HG02678 (cell line): ENCODE measurements at regions not wholly inside any gene's neighbourhood (a gene's known extent, or its start where the extent isn't known, plus 50 kb on each side); places are given as distances from the start of the nearest gene placed in this dataset.
A peak's percentile ranks its signal among the peaks of the same experiment; 100 is the strongest.

Source experiments
- ATAC-seq: cut with Tn5 transposase; IDR thresholded peaks from one replicate; pipeline ENCODE4 v1.9.1; 2021; ENCODE audit warnings: mild to moderate bottlenecking, moderate library complexity; ENCODE audit not compliant: unreplicated experiment

DNA sequence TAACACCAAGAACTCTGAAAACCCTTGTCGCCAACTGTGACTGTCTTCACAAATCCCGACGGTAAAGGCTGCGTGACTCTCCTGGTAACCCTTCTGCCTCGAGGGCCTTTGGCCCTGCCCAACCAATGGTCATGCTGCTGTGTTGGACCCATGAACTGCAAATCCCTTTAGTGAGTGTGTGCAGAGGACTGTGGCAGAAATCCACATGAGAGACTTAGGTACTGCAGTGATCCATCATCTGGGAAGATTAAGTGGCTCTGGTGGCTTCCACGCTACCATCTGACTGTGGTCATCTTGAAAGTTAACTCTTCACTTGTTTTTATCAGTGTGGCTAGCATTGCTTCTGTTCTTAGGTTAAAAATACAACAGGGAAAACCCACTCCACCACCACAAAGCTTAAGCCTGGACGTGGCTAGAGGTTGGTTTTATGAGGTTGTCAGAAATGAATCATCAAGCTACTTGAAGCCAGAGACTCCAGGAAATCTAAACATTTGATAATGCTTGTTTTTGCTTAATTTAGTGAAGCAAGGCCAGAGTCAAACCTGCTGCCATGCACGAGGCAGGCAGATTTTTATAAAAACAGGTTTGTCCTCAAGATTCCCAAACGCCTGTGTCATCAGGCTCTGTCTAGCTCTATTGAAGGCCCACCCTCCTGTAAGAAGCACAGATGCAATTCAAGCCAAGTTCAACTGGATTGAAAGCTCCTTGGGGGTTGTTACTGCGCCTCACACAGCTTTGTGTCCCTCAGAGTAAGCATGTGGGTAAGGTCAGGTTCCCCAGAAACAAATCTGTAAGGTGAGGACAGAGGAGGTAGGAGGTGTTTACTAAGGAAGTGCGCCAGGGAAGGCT, 52.7 kb upstream of the ERCC6L2 start:
- ATAC-seq, result peak; percentile 91

- ATAC-seq, result no peak
Observed at GRCh38 chr9:95822015-95822414, 53.5 kb upstream of the ERCC6L2 start.

- no peak for ATAC-seq
Observed at GRCh38 chr9:95820074-95820473, 55.4 kb upstream of the ERCC6L2 start.

DNA sequence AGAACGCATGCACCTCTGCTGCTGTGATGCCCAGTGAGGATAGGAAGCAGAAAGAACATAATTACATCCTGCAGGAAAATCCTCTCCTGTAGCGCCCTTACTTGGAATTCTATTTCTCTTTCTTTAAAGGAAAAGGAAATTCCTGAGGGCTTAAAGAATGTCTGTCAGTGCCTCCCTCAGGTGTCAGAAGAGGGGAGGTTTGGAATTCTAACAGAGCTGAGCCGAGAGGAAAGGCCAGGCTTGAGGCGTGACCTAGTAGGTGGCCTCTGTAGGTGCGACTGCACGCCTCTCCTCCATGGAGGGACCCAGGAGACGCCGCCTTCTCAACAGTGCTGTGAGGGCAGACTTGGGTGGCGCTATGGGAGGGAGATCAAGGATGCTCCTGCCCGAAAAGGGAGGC, 55.9 kb upstream of the ERCC6L2 start:
- no peak for ATAC-seq

- no peak for ATAC-seq
Observed at GRCh38 chr9:95817205-95817604, 58.3 kb upstream of the ERCC6L2 start.

GRCh38 chr9:95816716-95817115, 58.8 kb upstream of the ERCC6L2 start:
- ATAC-seq, result no peak

DNA sequence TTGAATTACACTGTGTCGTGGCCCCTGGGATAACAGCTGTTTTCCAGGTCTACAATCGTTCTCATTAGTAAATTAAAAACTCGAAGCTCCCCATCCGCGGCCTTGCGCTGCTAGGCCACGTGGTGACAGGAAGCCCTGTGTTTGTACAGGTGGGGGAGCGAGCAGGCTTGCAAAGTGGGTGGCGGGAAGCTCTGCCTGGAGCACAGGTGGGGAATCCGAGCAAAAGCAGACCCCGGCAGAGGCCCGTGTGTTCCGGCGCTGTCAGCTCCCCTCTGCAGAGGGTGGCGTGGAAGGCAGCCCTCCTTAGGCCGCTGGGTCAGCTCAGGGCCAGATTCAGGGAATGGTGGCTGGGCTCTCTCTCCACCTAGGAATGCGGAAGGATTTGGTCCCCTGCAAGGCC, 59.5 kb upstream of the ERCC6L2 start:
- no peak for ATAC-seq

DNA sequence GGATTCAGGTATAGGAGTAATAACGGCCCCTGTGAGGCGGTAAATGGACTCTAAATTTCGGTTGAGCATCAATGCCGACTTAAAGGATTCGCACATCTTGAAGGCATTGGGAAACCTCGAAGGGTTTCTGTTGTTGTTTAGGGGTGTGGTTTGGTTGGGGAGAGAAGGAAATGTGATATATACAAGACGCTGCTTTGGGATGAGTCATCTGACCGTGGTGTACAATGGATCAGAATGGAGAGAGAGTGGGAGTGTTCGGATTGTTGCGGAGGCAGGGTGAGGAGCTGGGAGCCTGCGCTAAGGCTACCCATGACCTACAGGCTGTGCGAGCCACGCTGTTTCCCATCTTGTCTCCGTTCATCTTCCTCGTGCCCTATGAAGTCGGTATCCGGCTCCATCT, 60.4 kb upstream of the ERCC6L2 start:
- no peak for ATAC-seq

GRCh38 chr9:95813923-95814322, 61.6 kb upstream of the ERCC6L2 start:
- ATAC-seq, result no peak

- ATAC-seq, result no peak
Observed at GRCh38 chr9:95810814-95811213, 64.7 kb upstream of the ERCC6L2 start.

- no peak for ATAC-seq
Observed at GRCh38 chr9:95810133-95810532, 65.4 kb upstream of the ERCC6L2 start.

- no peak for ATAC-seq
Observed at GRCh38 chr9:95809686-95810085, 65.8 kb upstream of the ERCC6L2 start.

DNA sequence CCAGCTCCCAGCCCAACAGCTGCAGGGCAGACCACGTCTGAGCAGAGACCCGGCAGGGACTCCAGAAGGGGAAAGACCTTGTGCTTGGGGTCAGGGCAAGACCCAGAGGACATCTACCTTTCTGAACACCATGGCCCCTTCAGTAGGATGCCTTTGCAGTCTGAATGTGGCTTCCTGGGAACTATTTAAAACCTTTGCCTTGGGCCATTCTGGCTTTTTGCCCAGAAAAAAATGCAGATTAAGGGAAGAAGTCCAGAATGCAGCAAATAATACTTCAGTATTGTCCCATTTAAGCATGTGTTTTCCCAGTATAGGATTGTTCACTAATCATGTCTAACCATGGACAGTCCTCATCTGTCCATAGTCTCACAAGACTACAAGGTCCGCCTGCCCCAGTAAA, 67.5 kb upstream of the ERCC6L2 start:
- peak; percentile 47 for ATAC-seq

- peak; percentile 59 for ATAC-seq
Observed at GRCh38 chr9:95807326-95807947, 68.1 kb upstream of the ERCC6L2 start.

GRCh38 chr9:95803197-95803596, 72.3 kb upstream of the ERCC6L2 start:
- ATAC-seq, result no peak

- ATAC-seq, result no peak
Observed at GRCh38 chr9:95801797-95802196, 73.7 kb upstream of the ERCC6L2 start.

- ATAC-seq, result no peak
Observed at GRCh38 chr9:95796029-95796428, 79.5 kb upstream of the ERCC6L2 start.

DNA sequence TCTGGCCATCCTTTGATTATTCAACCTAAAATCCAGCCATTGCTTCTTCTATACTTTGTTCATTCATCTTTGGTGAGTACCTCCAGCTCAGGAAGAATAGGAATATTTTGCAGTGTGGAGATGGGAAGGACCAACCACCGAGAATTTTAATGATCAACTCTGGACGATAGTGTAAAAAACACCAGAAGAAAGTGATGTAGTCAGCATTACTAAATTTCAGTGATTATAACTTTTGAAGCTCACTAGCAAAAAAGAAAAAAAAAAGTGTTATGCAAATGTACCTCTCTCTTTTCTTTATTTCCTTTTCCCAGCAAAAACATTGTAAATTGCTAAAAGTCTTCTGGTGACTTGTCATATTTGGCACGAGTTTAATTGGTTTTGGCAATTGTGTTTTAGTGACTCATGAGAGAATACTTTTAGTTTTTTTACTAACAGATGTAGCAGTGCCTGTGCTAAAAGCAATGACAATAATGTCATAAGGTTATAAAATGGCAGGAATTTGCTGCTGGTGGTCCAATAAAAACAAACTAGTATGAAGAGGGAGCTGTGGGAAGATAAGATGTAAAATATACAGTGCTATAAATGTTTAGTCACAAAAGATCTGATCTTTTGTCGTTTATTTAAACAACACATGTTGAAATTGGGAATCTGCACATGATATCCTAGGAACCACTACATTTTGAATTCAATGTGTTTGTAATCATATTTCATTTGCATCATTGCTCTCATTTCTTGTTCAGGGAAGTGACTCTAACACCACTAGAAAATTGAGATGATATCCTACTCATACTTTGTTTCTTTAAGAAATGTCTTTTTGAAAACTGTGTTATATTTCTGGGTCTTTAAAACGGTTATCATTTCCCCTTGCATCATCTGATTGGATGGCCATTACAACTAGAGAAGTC, 81.3 kb upstream of the ERCC6L2 start:
- ATAC-seq, result no peak

DNA sequence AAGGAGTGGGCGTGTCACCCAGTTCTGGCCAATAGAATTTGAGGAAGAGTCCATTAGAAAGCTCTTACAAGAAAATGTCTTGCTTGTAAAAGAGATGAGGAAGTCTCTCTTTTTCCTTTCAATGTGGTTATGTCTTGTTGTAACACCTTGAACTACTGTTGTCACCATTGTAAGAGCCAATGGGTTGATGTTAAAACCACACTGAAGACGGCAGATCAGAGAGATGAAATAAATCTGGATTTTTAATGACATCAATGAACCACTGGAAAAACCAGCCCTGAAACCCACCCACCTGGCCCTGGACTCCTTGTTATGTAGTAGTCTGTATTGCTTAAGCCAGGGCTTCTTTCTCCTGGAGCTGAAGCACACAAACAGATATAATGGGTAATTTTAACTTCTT, 83.8 kb upstream of the ERCC6L2 start:
- no peak for ATAC-seq

DNA sequence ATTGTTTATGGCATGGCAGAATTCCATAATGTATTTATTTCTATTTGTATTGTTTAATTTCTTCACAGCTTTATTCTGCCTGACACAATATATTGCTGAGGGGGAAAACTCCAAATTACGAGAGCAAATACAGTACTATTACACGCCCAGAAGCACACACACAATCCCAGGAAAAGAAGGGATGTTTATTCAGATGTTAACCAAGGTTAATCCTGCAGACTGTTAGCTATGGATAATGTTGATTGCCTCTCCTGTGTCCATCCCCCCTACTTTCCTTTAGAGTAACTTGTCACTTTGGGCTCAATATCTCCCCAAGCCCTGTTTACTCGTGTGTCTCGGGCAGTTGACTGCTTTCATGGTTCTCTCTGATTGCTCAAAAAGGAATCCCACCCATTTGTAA, 84.2 kb upstream of the ERCC6L2 start:
- no peak for ATAC-seq

GRCh38 chr9:95788521-95788991, 86.9 kb upstream of the ERCC6L2 start:
- ATAC-seq, result no peak
